ENCODE measurements at regions not wholly inside any gene's neighbourhood (a gene's known extent, or its start where the extent isn't known, plus 50 kb on each side); places are given as distances from the start of the nearest gene placed in this dataset.

DNA sequence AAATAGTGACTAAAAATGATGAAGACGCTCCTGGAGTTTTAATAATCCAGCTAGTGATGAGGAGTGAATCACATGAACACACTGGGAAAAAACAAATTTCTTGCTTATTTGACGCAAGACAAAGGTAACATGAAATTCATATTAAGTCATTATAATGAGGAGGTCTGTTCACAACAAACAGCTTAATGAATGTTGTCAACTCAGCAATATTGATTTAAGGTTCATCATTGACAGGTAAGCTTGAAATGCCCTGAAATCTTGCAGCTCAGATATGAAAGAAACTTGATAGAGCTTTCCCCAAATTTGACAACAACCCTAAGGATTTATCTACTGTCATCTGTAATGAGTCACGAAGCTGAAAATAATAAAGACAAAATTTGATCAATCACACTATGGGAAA, 108.1 kb upstream of the SELENOK start:
- H3K36me3 ChIP-seq = no peaks in the 10 kb centered on the region
- no peaks in the 10 kb centered on the region for H3K27me3 ChIP-seq
- DNase-seq = no peak
- no peaks in the 10 kb centered on the region for H3K9me3 ChIP-seq
- WGBS, 2 donors = 93 to 94% methylated on average over 3 of the region's 3 CpGs
- TF ChIP-seq, protein P1, sequence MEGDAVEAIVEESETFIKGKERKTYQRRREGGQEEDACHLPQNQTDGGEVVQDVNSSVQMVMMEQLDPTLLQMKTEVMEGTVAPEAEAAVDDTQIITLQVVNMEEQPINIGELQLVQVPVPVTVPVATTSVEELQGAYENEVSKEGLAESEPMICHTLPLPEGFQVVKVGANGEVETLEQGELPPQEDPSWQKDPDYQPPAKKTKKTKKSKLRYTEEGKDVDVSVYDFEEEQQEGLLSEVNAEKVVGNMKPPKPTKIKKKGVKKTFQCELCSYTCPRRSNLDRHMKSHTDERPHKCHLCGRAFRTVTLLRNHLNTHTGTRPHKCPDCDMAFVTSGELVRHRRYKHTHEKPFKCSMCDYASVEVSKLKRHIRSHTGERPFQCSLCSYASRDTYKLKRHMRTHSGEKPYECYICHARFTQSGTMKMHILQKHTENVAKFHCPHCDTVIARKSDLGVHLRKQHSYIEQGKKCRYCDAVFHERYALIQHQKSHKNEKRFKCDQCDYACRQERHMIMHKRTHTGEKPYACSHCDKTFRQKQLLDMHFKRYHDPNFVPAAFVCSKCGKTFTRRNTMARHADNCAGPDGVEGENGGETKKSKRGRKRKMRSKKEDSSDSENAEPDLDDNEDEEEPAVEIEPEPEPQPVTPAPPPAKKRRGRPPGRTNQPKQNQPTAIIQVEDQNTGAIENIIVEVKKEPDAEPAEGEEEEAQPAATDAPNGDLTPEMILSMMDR (IDR thresholded peaks at IDR 0.05) = no peak
- TF ChIP-seq POLR2A (IDR thresholded peaks at IDR 0.05) = no peak
- H3K4me1 ChIP-seq = no peaks in the 10 kb centered on the region
- no peak overlapping the region for H3K4me3 ChIP-seq (replicated peaks in 1 of 3)
- intact Hi-C loops (cut with DNase I) = no loop called here
- H3K27ac ChIP-seq = no peak overlapping the region

DNA sequence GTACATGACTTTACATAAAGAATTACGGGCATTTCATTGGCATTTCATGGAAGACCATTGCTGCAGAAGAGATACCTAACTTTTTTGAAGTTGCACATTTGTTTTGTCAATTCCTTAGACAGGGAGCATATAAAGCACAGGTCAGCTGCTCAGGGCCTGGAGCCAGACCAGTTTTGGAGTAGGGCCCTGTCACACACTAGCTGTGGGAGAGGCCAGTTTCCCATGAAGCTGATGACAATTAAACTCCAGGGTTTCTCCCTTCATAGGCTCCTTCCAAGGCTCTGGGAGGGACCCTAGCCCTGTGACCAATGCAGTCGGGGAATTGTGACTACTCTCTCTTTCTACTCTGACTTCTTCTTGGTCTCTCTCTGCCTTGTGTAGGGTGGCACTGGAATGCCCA, 107.3 kb upstream of the SELENOK start:
- DNase-seq = no peak
- H3K36me3 ChIP-seq = no peaks in the 10 kb centered on the region
- WGBS, 2 donors = 92 to 99% methylated on average over 2 of the region's 2 CpGs
- no peak overlapping the region for H3K4me3 ChIP-seq (replicated peaks in 1 of 3)
- intact Hi-C loops (cut with DNase I) = no loop called here
- H3K9me3 ChIP-seq = no peaks in the 10 kb centered on the region
- no peaks in the 10 kb centered on the region for H3K4me1 ChIP-seq
- no peak overlapping the region for H3K27ac ChIP-seq
- H3K27me3 ChIP-seq = no peaks in the 10 kb centered on the region
- TF ChIP-seq POLR2A (IDR thresholded peaks at IDR 0.05) = no peak
- TF ChIP-seq, protein P1 (IDR thresholded peaks at IDR 0.05) = no peak

DNA sequence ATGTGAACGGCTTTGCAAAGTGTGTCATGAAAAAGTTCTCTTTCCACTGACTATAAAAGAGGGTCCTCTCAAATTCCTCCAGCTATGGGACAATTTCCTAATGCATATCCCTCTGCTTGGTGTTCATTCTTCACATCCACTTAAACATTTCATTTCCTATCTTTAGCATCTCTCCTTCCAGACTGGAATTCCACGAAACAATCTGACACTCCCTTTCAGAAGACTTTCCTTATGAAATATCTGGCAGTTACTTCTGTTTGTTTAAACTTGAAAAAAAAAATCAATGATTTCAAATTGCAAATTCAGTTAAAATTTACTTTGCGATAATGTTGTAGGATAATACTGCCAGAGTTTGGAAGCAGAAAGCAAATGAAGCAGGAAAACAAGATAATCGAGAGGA, 105.8 kb upstream of the SELENOK start:
- Histone ChIP-seq H3K36me3 (no peaks in the 10 kb centered on the region), H3K27ac (no peak overlapping the region), H3K9me3 (no peaks in the 10 kb centered on the region), H3K4me3 (replicated peaks in 1 of 3) (no peak overlapping the region), H3K4me1 (no peaks in the 10 kb centered on the region), H3K27me3 (no peaks in the 10 kb centered on the region)
- WGBS, 2 donors = 60 to 68% methylated on average over 4 of the region's 4 CpGs
- TF ChIP-seq POLR2A (IDR thresholded peaks at IDR 0.05) = no peak
- TF ChIP-seq, protein P1 (IDR thresholded peaks at IDR 0.05) = no peak
- intact Hi-C loops (cut with DNase I) = no loop called here
- DNase-seq = no peak

DNA sequence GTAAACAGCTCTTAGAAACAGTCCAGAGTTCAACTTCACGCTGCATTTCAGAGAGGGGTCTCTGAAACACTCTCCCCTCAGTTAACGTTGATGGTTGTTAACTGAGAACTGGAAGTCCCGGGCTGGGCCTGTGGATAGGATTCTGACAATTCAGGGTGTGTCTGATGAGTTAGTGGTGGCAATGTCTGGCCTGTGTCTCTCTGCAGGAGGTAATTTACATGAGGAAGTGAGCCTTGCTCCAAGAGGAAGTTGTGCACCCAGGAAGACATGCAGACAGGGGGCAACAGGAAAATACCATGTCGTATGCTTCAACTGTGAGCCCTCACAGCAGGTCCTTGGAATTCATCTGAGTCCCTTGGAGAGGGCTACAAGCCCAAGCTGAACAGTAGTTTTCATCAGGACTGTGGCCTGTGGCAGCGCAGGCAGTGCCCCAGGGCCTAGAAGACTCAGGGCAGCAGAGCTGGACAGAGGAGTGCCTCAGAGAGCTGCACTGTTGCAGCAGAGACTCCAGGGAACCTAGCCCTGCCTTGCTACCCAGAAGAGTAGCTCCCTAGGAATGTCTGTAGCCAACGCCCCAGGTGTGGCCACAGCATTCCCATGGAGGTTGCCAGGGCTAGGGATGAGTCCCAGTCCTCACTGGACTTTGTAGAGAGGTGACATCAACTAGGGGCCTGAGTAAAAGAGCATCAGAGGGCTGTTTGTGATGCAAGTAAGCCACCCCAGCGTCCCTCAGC, 104.6 kb upstream of the SELENOK start:
- TF ChIP-seq POLR2A (IDR thresholded peaks at IDR 0.05) = no peak
- TF ChIP-seq, protein P1 (IDR thresholded peaks at IDR 0.05) = no peak
- no peaks in the 10 kb centered on the region for H3K27me3 ChIP-seq
- H3K9me3 ChIP-seq = no peaks in the 10 kb centered on the region
- DNase-seq = no peak
- no peaks in the 10 kb centered on the region for H3K4me1 ChIP-seq
- H3K27ac ChIP-seq = no peak overlapping the region
- intact Hi-C loops (cut with DNase I) = no loop called here
- no peak overlapping the region for H3K4me3 ChIP-seq (replicated peaks in 1 of 3)
- H3K36me3 ChIP-seq = no peaks in the 10 kb centered on the region
- 82 to 83% methylated on average over 6 to 7 of the region's 7 CpGs for WGBS, 2 donors

DNA sequence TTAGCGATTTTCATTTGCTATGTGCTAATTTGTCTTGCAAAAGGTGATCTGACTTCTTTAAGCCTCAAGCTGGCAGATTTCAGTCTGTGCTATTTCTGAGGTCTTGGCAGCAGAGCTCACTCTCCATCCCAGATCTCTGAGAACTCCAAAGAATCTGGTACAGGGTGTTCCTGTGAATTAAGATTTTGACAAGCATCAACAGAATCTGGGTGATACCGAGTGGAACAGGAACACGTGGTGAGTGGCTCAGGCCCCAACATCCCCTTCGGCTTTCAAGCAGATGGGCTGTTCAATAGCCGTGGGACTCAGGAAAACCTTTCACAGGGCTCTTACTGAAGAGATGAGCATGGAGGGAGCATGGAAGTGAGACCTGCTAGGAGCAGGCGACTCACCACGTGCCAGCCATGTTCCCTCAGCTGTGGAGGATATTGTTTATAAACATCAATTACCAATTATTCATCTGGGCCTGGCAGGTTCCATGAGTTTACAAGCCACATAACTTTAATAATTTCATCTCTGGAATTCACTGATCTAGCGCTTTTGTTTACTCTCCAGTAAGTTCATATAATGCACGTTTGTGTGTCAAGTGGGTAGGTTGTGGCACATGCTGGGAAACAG, 103.4 kb upstream of the SELENOK start:
- H3K4me1 ChIP-seq = no peaks in the 10 kb centered on the region
- TF ChIP-seq, protein P1 (IDR thresholded peaks at IDR 0.05) = no peak
- no peak for TF ChIP-seq POLR2A (IDR thresholded peaks at IDR 0.05)
- H3K4me3 ChIP-seq (replicated peaks in 1 of 3) = no peak overlapping the region
- WGBS, 2 donors = 75% methylated on average over 9 of the region's 9 CpGs
- H3K27me3 ChIP-seq = no peaks in the 10 kb centered on the region
- H3K9me3 ChIP-seq = no peaks in the 10 kb centered on the region
- DNase-seq = no peak
- H3K36me3 ChIP-seq = no peaks in the 10 kb centered on the region
- no peak overlapping the region for H3K27ac ChIP-seq
- intact Hi-C loops (cut with DNase I) = no loop called here

Data from thyroid gland (tissue), 4 donors.